ENCODE measurements at regions not wholly inside any gene's neighbourhood (a gene's known extent, or its start where the extent isn't known, plus 50 kb on each side); places are given as distances from the start of the nearest gene placed in this dataset.

- TF ChIP-seq BHLHE40 (IDR thresholded peaks at IDR 0.05; ENCODE audit: borderline replicate concordance) (no peak), FOXA1 (IDR thresholded peaks at IDR 0.05) (no peak), SP1 (IDR thresholded peaks at IDR 0.05) (no peak), FOXK2 (IDR thresholded peaks at IDR 0.05) (no peak), FOXM1 (IDR thresholded peaks at IDR 0.05; ENCODE audit: borderline replicate concordance) (no peak), ELF4 (IDR thresholded peaks at IDR 0.05) (no peak), TARDBP (IDR thresholded peaks at IDR 0.05) (no peak)
Measured at GRCh38 chr18:70931942-70932814, 643.3 kb downstream of the SOCS6 start.
